GM12878 (cell line): ENCODE measurements at regions not wholly inside any gene's neighbourhood (a gene's known extent, or its start where the extent isn't known, plus 50 kb on each side); places are given as distances from the start of the nearest gene placed in this dataset.

Source experiments
- ATAC-seq: fragments of 200-7000 bp; cut with Tn5 transposase; 3 replicates; pipeline ENCODE4 v1.9.1; 2020; ENCODE audit warnings: mild to moderate bottlenecking, moderate library complexity
- BruUV-seq: library from RNA; stranded (reverse); fragments of 400-500 nt; replicated peaks from 2 replicates; lab custom pipeline; 2021; lab: Mats Ljungman, UMichigan
- CTCF ChIA-PET: fragments of 300-600 bp; sonication (Branson Sonifier 250); formaldehyde crosslinking; extraction: SDS; loops from one replicate; lab custom pipeline; 2021; ENCODE audit warnings: inconsistent platforms; lab: Yijun Ruan, JAX
- POLR2A ChIA-PET: fragments of 350-600 bp; formaldehyde crosslinking; extraction: SDS; loops from one replicate; lab custom pipeline; 2021; ENCODE audit warnings: inconsistent platforms; lab: Charles Lee
- RAD21 ChIA-PET: fragments of 300-600 bp; sonication (Branson Sonifier 250); formaldehyde crosslinking; loops from one replicate; lab custom pipeline; 2023; ENCODE audit warnings: antibody characterized with exemption; ENCODE audit not compliant: unreplicated experiment; lab: Charles Lee
- SMC1A ChIA-PET: fragments of 300-600 bp; sonication (Branson Sonifier 250); formaldehyde crosslinking; loops from one replicate; lab custom pipeline; 2023; ENCODE audit not compliant: unreplicated experiment, uncharacterized antibody; lab: Charles Lee
- DNase-seq: peaks from one replicate; pipeline ENCODE4 v3.0.0-alpha.2; 2011; ENCODE audit warnings: low read depth, low spot score
- FAIRE-seq: peaks from 3 replicates; lab custom pipeline; 2011; peaks lifted over from hg19 to GRCh38; lab: Jason Lieb, UNC
- H2AFZ ChIP-seq: 2 replicates; pipeline ENCODE4 v1.6.0; 2011; ENCODE audit warnings: low read depth, low read length, control low read depth; ENCODE audit not compliant: control insufficient read depth
- H3K27ac ChIP-seq: 2 replicates; pipeline ENCODE4 v1.5.1; 2011; ENCODE audit warnings: control low read depth; ENCODE audit not compliant: control insufficient read depth, insufficient read depth
- H3K27me3 ChIP-seq, 2 experiments: replicated peaks in 1 of 2; 2 replicates each; pipeline versions ENCODE4 v1.6.0 to v1.6.1; 2011; ENCODE audit warnings: low read length in 1 of 2; ENCODE audit not compliant: control insufficient read depth in 2 of 2, insufficient read depth in 2 of 2
- H3K36me3 ChIP-seq, 2 experiments: 2 replicates each; pipeline ENCODE4 v1.5.1; 2011; ENCODE audit warnings: low read length in 1 of 2; ENCODE audit not compliant: control insufficient read depth in 2 of 2, insufficient read depth in 2 of 2
- H3K4me1 ChIP-seq: 2 replicates; pipeline ENCODE4 v1.6.1; 2011; ENCODE audit warnings: mild to moderate bottlenecking, low read length, moderate library complexity, mixed read lengths; ENCODE audit not compliant: control insufficient read depth, insufficient read depth
- H3K4me2 ChIP-seq: 2 replicates; pipeline ENCODE4 v1.6.0; 2011; ENCODE audit warnings: control low read depth; ENCODE audit not compliant: control insufficient read depth, insufficient read depth
- H3K4me3 ChIP-seq: fragments of 200-600 bp; sonication (generic); 2 replicates; pipeline ENCODE4 v1.5.1; 2016
- H3K79me2 ChIP-seq: 2 replicates; pipeline ENCODE4 v1.6.0; 2011; ENCODE audit warnings: low read length; ENCODE audit not compliant: control insufficient read depth, insufficient read depth
- H3K9ac ChIP-seq: 2 replicates; pipeline ENCODE4 v1.8.0; 2011; ENCODE audit warnings: low read length, control low read depth, mixed read lengths; ENCODE audit not compliant: control insufficient read depth, insufficient read depth
- H3K9me3 ChIP-seq: replicated peaks from 3 replicates; pipeline ENCODE4 v1.5.1; 2011; ENCODE audit warnings: mild to moderate bottlenecking, low read length; ENCODE audit not compliant: control insufficient read depth, insufficient read depth
- H4K20me1 ChIP-seq: 2 replicates; pipeline ENCODE4 v1.6.0; 2011; ENCODE audit not compliant: control insufficient read depth, insufficient read depth
- BRCA1 ChIP-seq: IDR thresholded peaks from 2 replicates; pipeline ENCODE4 v1.6.1; 2011; ENCODE audit warnings: low read depth, low read length, improper control_type of control experiment
- CBX5 ChIP-seq: sonication (generic); IDR thresholded peaks from 2 replicates; pipeline ENCODE4 v1.6.1; 2016; ENCODE audit warnings: low read depth, moderate library complexity, mild to moderate bottlenecking, inconsistent platforms
- CHD2 ChIP-seq: IDR thresholded peaks from 2 replicates; pipeline ENCODE4 v1.6.1; 2011; ENCODE audit warnings: low read depth, low read length, improper control_type of control experiment, borderline replicate concordance
- DPF2 ChIP-seq: fragments of 450-650 bp; IDR thresholded peaks from 2 replicates; pipeline ENCODE4 v1.6.1; 2017; ENCODE audit warnings: mild to moderate bottlenecking
- ELK1 ChIP-seq: IDR thresholded peaks from 2 replicates; pipeline ENCODE4 v1.6.1; 2012; ENCODE audit warnings: low read depth, low read length, improper control_type of control experiment
- IKZF1 ChIP-seq: fragments of 450-650 bp; conservative IDR thresholded peaks from 2 replicates; pipeline ENCODE4 v1.6.1; 2017; ENCODE audit warnings: antibody characterized with exemption, mild to moderate bottlenecking
- JUNB ChIP-seq: IDR thresholded peaks from 2 replicates; pipeline ENCODE4 v1.6.1; 2016; ENCODE audit warnings: antibody characterized with exemption, mild to moderate bottlenecking
- MTA2 ChIP-seq: fragments of 450-650 bp; IDR thresholded peaks from 2 replicates; pipeline ENCODE4 v1.6.1; 2016; ENCODE audit warnings: low read depth, mild to moderate bottlenecking, moderate library complexity
- MXI1 ChIP-seq: fragments of 150-350 bp; IDR thresholded peaks from 2 replicates; pipeline ENCODE4 v1.6.1; 2011; ENCODE audit warnings: low read depth, mild to moderate bottlenecking, inconsistent platforms, low read length, improper control_type of control experiment
- SIX5 ChIP-seq: IDR thresholded peaks from 2 replicates; pipeline ENCODE4 v1.6.1; 2011; ENCODE audit warnings: mild to moderate bottlenecking, low read depth, low read length, moderate library complexity; ENCODE audit not compliant: severe bottlenecking
- SP1 ChIP-seq: IDR thresholded peaks from one replicate; pipeline ENCODE4 v1.6.1; 2011; ENCODE audit warnings: low read depth, low read length
- SUZ12 ChIP-seq: fragments of 200-600 bp; sonication (generic); IDR thresholded peaks from one replicate; pipeline ENCODE4 v1.6.1; 2018; ENCODE audit warnings: antibody characterized with exemption, mild to moderate bottlenecking; ENCODE audit not compliant: unreplicated experiment
- TCF12 ChIP-seq: IDR thresholded peaks from 2 replicates; pipeline ENCODE4 v1.6.1; 2011; ENCODE audit warnings: low read depth, mild to moderate bottlenecking, low read length
- TCF3 ChIP-seq: IDR thresholded peaks from 2 replicates; pipeline ENCODE4 v1.6.1; 2012; ENCODE audit warnings: low read depth, mild to moderate bottlenecking, low read length, borderline replicate concordance; ENCODE audit not compliant: insufficient read depth
- USF1 ChIP-seq: IDR thresholded peaks from 2 replicates; pipeline ENCODE4 v1.6.1; 2011; ENCODE audit warnings: borderline replicate concordance, low read depth, mild to moderate bottlenecking, moderate library complexity, mixed read lengths, low read length; ENCODE audit not compliant: insufficient read depth; ENCODE audit errors: extremely low read length
- WGBS: methylation state at CpG from one replicate; pipeline ENCODE4 v1.1.6; 2016; ENCODE audit warnings: low lambda C conversion rate; ENCODE audit not compliant: insufficient replicate concordance, insufficient coverage; ENCODE audit errors: missing lambda C conversion rate; 5-methylcytosine and 5-hydroxymethylcytosine counted together
- in situ Hi-C: fragments of 300-500 bp; cut with MboI; formaldehyde crosslinking; loops from 9 replicates; pipeline ENCODE4 v1.14.3; 2018; ENCODE audit warnings: mixed read lengths
- intact Hi-C: fragments of 100-400 bp; cut with micrococcal nuclease; formaldehyde crosslinking; loops from one replicate; pipeline ENCODE4 v1.14.2; 2022; ENCODE audit not compliant: unreplicated experiment
- TF ChIP-seq, protein P1 (sequence below): fragments of 450-650 bp; IDR thresholded peaks from 2 replicates; pipeline ENCODE4 v1.6.1; 2017; ENCODE audit warnings: mild to moderate bottlenecking
- TF ChIP-seq, protein P2 (sequence below): IDR thresholded peaks from 2 replicates; pipeline ENCODE4 v1.6.1; 2011; ENCODE audit warnings: borderline replicate concordance, low read depth, mild to moderate bottlenecking, moderate library complexity, low read length; ENCODE audit not compliant: insufficient read depth, poor library complexity, severe bottlenecking
- TF ChIP-seq, protein P3 (sequence below): fragments of 150-350 bp; IDR thresholded peaks from 2 replicates; pipeline ENCODE4 v1.6.1; 2014; ENCODE audit warnings: mild to moderate bottlenecking, low read depth, low read length

DNA sequence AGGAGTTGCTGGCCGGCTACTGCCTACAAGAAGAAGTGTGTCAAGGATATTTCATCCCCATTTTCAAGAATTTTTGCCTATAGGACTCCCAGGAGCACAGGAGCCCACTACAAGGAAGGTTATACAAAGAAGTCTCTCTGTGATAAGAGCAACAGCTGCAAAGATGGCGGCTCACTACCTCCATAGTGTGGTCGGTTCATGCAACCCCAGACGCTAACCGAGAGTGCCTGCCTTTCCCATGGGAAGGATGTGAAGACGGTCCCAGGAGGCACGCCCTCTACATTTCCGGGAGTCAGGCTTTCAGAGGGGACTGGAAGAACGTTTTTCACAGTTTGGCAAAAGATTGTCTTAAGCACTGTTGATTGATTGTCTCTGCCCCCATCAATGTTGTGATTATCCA, 816.3 kb downstream of the QKI start (continued):
- TF ChIP-seq, protein P1, sequence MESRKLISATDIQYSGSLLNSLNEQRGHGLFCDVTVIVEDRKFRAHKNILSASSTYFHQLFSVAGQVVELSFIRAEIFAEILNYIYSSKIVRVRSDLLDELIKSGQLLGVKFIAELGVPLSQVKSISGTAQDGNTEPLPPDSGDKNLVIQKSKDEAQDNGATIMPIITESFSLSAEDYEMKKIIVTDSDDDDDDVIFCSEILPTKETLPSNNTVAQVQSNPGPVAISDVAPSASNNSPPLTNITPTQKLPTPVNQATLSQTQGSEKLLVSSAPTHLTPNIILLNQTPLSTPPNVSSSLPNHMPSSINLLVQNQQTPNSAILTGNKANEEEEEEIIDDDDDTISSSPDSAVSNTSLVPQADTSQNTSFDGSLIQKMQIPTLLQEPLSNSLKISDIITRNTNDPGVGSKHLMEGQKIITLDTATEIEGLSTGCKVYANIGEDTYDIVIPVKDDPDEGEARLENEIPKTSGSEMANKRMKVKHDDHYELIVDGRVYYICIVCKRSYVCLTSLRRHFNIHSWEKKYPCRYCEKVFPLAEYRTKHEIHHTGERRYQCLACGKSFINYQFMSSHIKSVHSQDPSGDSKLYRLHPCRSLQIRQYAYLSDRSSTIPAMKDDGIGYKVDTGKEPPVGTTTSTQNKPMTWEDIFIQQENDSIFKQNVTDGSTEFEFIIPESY: no peak
- TF ChIP-seq MXI1: no peak
- no peak for TF ChIP-seq CHD2
- TF ChIP-seq CBX5: no peak

DNA sequence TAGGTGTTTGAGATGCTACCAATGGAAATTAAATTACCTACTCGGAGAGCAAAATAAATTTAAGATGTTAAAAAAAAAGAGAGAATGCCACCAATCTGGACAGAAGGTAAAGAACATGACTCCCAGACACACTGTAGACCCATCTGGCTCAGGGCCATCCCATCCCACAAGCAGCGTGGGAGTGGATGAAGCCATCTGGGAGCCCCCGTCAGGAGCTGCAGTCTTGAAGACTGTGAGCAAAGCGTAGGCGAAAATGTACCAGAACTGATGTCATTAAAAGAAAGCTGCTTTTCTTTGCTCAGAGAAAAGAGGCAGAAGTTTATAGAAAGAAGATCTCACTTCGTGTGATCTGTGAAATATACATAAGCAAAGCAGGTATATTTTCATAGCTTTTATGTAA, 815.7 kb downstream of the QKI start:
- RAD21 ChIA-PET: no interaction called here
- no peak for DNase-seq
- in situ Hi-C loops (no loop called here), intact Hi-C loops (no loop called here)
- no peak overlapping the region for H3K27ac ChIP-seq
- WGBS: 26% methylated on average over 6 of the region's 6 CpGs
- H3K4me1 ChIP-seq: no peaks in the 10 kb centered on the region
- BruUV-seq: no TSS peak
- SMC1A ChIA-PET: interaction anchor here (0.7 kb wide), 1 partner anchor 28 kb away, joined by 3 read pairs; no protein-coding TSS in a partner anchor
- no peaks in the 10 kb centered on the region for H3K36me3 ChIP-seq
- CTCF ChIA-PET: no interaction called here
- H2AFZ ChIP-seq: no peak overlapping the region
- POLR2A ChIA-PET: no interaction called here
- no peaks in the 10 kb centered on the region for H4K20me1 ChIP-seq
- ATAC-seq: no peak
- H3K9me3 ChIP-seq: no peaks in the 10 kb centered on the region
- H3K4me3 ChIP-seq: no peak overlapping the region
- H3K27me3 ChIP-seq: no peaks in the 10 kb centered on the region
- no peak overlapping the region for H3K4me2 ChIP-seq
- FAIRE-seq: no peak
- no peak overlapping the region for H3K9ac ChIP-seq
- no peaks in the 10 kb centered on the region for H3K79me2 ChIP-seq
- TF ChIP-seq JUNB (no peak), BRCA1 (no peak), TCF3 (no peak), ELK1 (no peak), SP1 (no peak), TCF12 (no peak), IKZF1 (no peak), USF1 (no peak), SUZ12 (no peak), SIX5 (no peak), MTA2 (no peak), DPF2 (no peak)
- TF ChIP-seq, protein P2, sequence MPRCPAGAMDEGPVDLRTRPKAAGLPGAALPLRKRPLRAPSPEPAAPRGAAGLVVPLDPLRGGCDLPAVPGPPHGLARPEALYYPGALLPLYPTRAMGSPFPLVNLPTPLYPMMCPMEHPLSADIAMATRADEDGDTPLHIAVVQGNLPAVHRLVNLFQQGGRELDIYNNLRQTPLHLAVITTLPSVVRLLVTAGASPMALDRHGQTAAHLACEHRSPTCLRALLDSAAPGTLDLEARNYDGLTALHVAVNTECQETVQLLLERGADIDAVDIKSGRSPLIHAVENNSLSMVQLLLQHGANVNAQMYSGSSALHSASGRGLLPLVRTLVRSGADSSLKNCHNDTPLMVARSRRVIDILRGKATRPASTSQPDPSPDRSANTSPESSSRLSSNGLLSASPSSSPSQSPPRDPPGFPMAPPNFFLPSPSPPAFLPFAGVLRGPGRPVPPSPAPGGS: no peak
- TF ChIP-seq, protein P3, sequence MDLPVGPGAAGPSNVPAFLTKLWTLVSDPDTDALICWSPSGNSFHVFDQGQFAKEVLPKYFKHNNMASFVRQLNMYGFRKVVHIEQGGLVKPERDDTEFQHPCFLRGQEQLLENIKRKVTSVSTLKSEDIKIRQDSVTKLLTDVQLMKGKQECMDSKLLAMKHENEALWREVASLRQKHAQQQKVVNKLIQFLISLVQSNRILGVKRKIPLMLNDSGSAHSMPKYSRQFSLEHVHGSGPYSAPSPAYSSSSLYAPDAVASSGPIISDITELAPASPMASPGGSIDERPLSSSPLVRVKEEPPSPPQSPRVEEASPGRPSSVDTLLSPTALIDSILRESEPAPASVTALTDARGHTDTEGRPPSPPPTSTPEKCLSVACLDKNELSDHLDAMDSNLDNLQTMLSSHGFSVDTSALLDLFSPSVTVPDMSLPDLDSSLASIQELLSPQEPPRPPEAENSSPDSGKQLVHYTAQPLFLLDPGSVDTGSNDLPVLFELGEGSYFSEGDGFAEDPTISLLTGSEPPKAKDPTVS: no peak
